Activated CD4-positive, alpha-beta T cell treated with anti-CD3 and anti-CD28 coated beads, Interleukin-2, amount 10 ng/mL, durations not matched to agents 24 days and 14 days (primary cell): ENCODE measurements at regions not wholly inside any gene's neighbourhood (a gene's known extent, or its start where the extent isn't known, plus 50 kb on each side); places are given as distances from the start of the nearest gene placed in this dataset.
"Not testable (repeated sequence)": the region's sequence is repeated elsewhere in the genome, so short reads cannot be mapped to it uniquely, and the experiment has no call there.

Experiments
- DNase-seq: peaks from one replicate; pipeline ENCODE4 v3.0.0; 2022
- H3K27ac Mint-ChIP-seq: one replicate; pipeline ENCODE4 v1.8.0; 2022; ENCODE audit warnings: mild to moderate bottlenecking, mixed read lengths
- H3K27me3 Mint-ChIP-seq: one replicate; pipeline ENCODE4 v1.8.0; 2022; ENCODE audit warnings: mixed read lengths
- H3K36me3 Mint-ChIP-seq: one replicate; pipeline ENCODE4 v1.8.0; 2022; ENCODE audit warnings: low read depth, mild to moderate bottlenecking, mixed read lengths
- H3K4me1 Mint-ChIP-seq: one replicate; pipeline ENCODE4 v1.8.0; 2021; ENCODE audit warnings: mixed read lengths
- H3K4me3 Mint-ChIP-seq: one replicate; pipeline ENCODE4 v1.8.0; 2022; ENCODE audit warnings: mild to moderate bottlenecking, moderate library complexity, mixed read lengths
- H3K9me3 Mint-ChIP-seq: one replicate; pipeline ENCODE4 v1.8.0; 2021; ENCODE audit warnings: mixed read lengths
- intact Hi-C: fragments of 100-400 bp; cut with micrococcal nuclease; formaldehyde crosslinking; loops from one replicate; pipeline ENCODE4 v1.15.1; 2023

GRCh38 chr20:40955826-40956225 is 72.8 kb upstream of the TOP1 start:
- DNase-seq, H3K9me3 Mint-ChIP-seq, intact Hi-C loops, H3K4me1 Mint-ChIP-seq, H3K4me3 Mint-ChIP-seq, H3K36me3 Mint-ChIP-seq, H3K27ac Mint-ChIP-seq: not testable (repeated sequence)
- peaks cover 11% of the 10 kb centered on the region for H3K27me3 Mint-ChIP-seq

- Mint-ChIP-seq H3K9me3 (peaks cover 6% of the 10 kb centered on the region), H3K36me3 (no peaks in the 10 kb centered on the region), H3K27ac (no peak overlapping the region), H3K4me1 (no peaks in the 10 kb centered on the region), H3K4me3 (no peak overlapping the region), H3K27me3 (peaks cover 10% of the 10 kb centered on the region)
- intact Hi-C loops, result no loop called here
- no peak for DNase-seq
These were observed 71.9 kb upstream of the TOP1 start for GRCh38 chr20:40956542-40957264.

GRCh38 chr20:40957265-40957760 is 71.3 kb upstream of the TOP1 start:
- no peak for DNase-seq
- peaks cover 6% of the 10 kb centered on the region for H3K9me3 Mint-ChIP-seq
- no peak overlapping the region for H3K27ac Mint-ChIP-seq
- H3K27me3 Mint-ChIP-seq, result peaks cover 6% of the 10 kb centered on the region
- H3K4me1 Mint-ChIP-seq, result peaks cover 3% of the 10 kb centered on the region
- intact Hi-C loops, result no loop called here
- H3K36me3 Mint-ChIP-seq, result no peaks in the 10 kb centered on the region
- H3K4me3 Mint-ChIP-seq, result no peak overlapping the region

- peaks cover 6% of the 10 kb centered on the region for H3K27me3 Mint-ChIP-seq
- peaks cover 3% of the 10 kb centered on the region for H3K4me1 Mint-ChIP-seq
- H3K4me3 Mint-ChIP-seq, result no peak overlapping the region
- DNase-seq, result no peak
- intact Hi-C loops, result no loop called here
- no peak overlapping the region for H3K27ac Mint-ChIP-seq
- H3K9me3 Mint-ChIP-seq, result peaks cover 6% of the 10 kb centered on the region
- H3K36me3 Mint-ChIP-seq, result no peaks in the 10 kb centered on the region
These were observed 70.0 kb upstream of the TOP1 start for GRCh38 chr20:40958598-40958997.

GRCh38 chr20:40959325-40960092 is 69.1 kb upstream of the TOP1 start:
- Mint-ChIP-seq H3K27me3 (peaks cover 6% of the 10 kb centered on the region), H3K9me3 (no peaks in the 10 kb centered on the region), H3K4me1 (peaks cover 3% of the 10 kb centered on the region), H3K27ac (no peak overlapping the region), H3K4me3 (no peak overlapping the region), H3K36me3 (no peaks in the 10 kb centered on the region)
- DNase-seq, result no peak
- intact Hi-C loops, result loop anchor here (5.0 kb wide), 1 partner anchor 162 kb away; no protein-coding TSS in a partner anchor

GRCh38 chr20:40960101-40960500 is 68.5 kb upstream of the TOP1 start:
- Mint-ChIP-seq H3K27ac (no peak overlapping the region), H3K36me3 (no peaks in the 10 kb centered on the region), H3K4me1 (peaks cover 3% of the 10 kb centered on the region), H3K9me3 (no peaks in the 10 kb centered on the region), H3K4me3 (no peak overlapping the region), H3K27me3 (peaks cover 6% of the 10 kb centered on the region)
- intact Hi-C loops, result loop anchor here (5.0 kb wide), 1 partner anchor 163 kb away; no protein-coding TSS in a partner anchor
- DNase-seq, result no peak

- Mint-ChIP-seq H3K27ac (no peak overlapping the region), H3K9me3 (no peaks in the 10 kb centered on the region), H3K27me3 (peaks cover 6% of the 10 kb centered on the region), H3K4me3 (no peak overlapping the region), H3K36me3 (no peaks in the 10 kb centered on the region), H3K4me1 (peaks cover 3% of the 10 kb centered on the region)
- intact Hi-C loops, result loop anchor here (5.0 kb wide), 1 partner anchor 163 kb away; no protein-coding TSS in a partner anchor
- DNase-seq, result no peak
These were observed 68.1 kb upstream of the TOP1 start for GRCh38 chr20:40960521-40960956.

- intact Hi-C loops, result loop anchor here (5.0 kb wide), 1 partner anchor 164 kb away; no protein-coding TSS in a partner anchor
- Mint-ChIP-seq H3K27ac (no peak overlapping the region), H3K4me1 (peaks cover 3% of the 10 kb centered on the region), H3K9me3 (no peaks in the 10 kb centered on the region), H3K27me3 (peaks cover 4% of the 10 kb centered on the region), H3K36me3 (no peaks in the 10 kb centered on the region), H3K4me3 (no peak overlapping the region)
- DNase-seq, result no peak
These were observed 67.4 kb upstream of the TOP1 start for GRCh38 chr20:40961176-40961575.

- DNase-seq, result no peak
- intact Hi-C loops, result loop anchor here (5.0 kb wide), 1 partner anchor 165 kb away; no protein-coding TSS in a partner anchor
- Mint-ChIP-seq H3K36me3 (no peaks in the 10 kb centered on the region), H3K27me3 (peaks cover 3% of the 10 kb centered on the region), H3K4me3 (no peak overlapping the region), H3K9me3 (no peaks in the 10 kb centered on the region), H3K27ac (no peak overlapping the region), H3K4me1 (peaks cover 3% of the 10 kb centered on the region)
These were observed 66.7 kb upstream of the TOP1 start for GRCh38 chr20:40961686-40962640.

- no peak overlapping the region for H3K4me3 Mint-ChIP-seq
- H3K9me3 Mint-ChIP-seq, result no peaks in the 10 kb centered on the region
- intact Hi-C loops, result loop anchor here (1.0 to 5.0 kb wide), 2 partner anchors 166 to 222 kb away; no protein-coding TSS in a partner anchor
- peak; percentile 92 for DNase-seq
- peaks cover 2% of the 10 kb centered on the region for H3K27me3 Mint-ChIP-seq
- no peaks in the 10 kb centered on the region for H3K36me3 Mint-ChIP-seq
- no peak overlapping the region for H3K27ac Mint-ChIP-seq
- peaks cover 3% of the 10 kb centered on the region for H3K4me1 Mint-ChIP-seq
These were observed 65.7 kb upstream of the TOP1 start for GRCh38 chr20:40962733-40963504.

GRCh38 chr20:40963505-40963845 is 65.1 kb upstream of the TOP1 start:
- Mint-ChIP-seq H3K4me1 (peaks cover 3% of the 10 kb centered on the region), H3K27ac (no peak overlapping the region), H3K9me3 (no peaks in the 10 kb centered on the region), H3K36me3 (no peaks in the 10 kb centered on the region), H3K4me3 (no peak overlapping the region), H3K27me3 (peaks cover 2% of the 10 kb centered on the region)
- no peak for DNase-seq
- intact Hi-C loops, result loop anchor here (1.0 to 5.0 kb wide), 2 partner anchors 166 to 222 kb away; no protein-coding TSS in a partner anchor

- Mint-ChIP-seq H3K27ac (no peak overlapping the region), H3K4me3 (no peak overlapping the region), H3K9me3 (no peaks in the 10 kb centered on the region), H3K4me1 (peaks cover 15% of the 10 kb centered on the region), H3K36me3 (no peaks in the 10 kb centered on the region), H3K27me3 (peaks cover 11% of the 10 kb centered on the region)
- intact Hi-C loops, result no loop called here
- DNase-seq, result no peak
These were observed 63.0 kb upstream of the TOP1 start for GRCh38 chr20:40965671-40966070.

GRCh38 chr20:40966103-40966502 is 62.5 kb upstream of the TOP1 start:
- H3K9me3 Mint-ChIP-seq, result no peaks in the 10 kb centered on the region
- H3K36me3 Mint-ChIP-seq, result no peaks in the 10 kb centered on the region
- intact Hi-C loops, result no loop called here
- peaks cover 15% of the 10 kb centered on the region for H3K4me1 Mint-ChIP-seq
- peaks cover 15% of the 10 kb centered on the region for H3K27me3 Mint-ChIP-seq
- no peak for DNase-seq
- no peak overlapping the region for H3K4me3 Mint-ChIP-seq
- no peak overlapping the region for H3K27ac Mint-ChIP-seq
